Esophagus (tissue), 2 donors: ENCODE measurements at regions not wholly inside any gene's neighbourhood (a gene's known extent, or its start where the extent isn't known, plus 50 kb on each side); places are given as distances from the start of the nearest gene placed in this dataset.

ENCODE experiments used
- H3K27ac ChIP-seq, 2 donors: one replicate each; pipeline ENCODE4 v1.5.1; 2013; ENCODE audit warnings: low read depth in 2 of 2, mild to moderate bottlenecking in 2 of 2, inconsistent platforms in 1 of 2, low read length in 1 of 2, moderate library complexity in 1 of 2
- H3K27me3 ChIP-seq, 2 donors: one replicate each; pipeline ENCODE4 v1.6.1; 2013; ENCODE audit warnings: low read length in 2 of 2, control low read depth in 1 of 2, mild to moderate bottlenecking in 1 of 2; ENCODE audit not compliant: insufficient read depth in 2 of 2, control insufficient read depth in 1 of 2
- H3K36me3 ChIP-seq, 2 donors: one replicate each; pipeline ENCODE4 v1.6.1; 2013; ENCODE audit warnings: low read length in 1 of 2; ENCODE audit not compliant: control insufficient read depth in 2 of 2, insufficient read depth in 2 of 2
- H3K4me1 ChIP-seq, 2 donors: one replicate each; pipeline ENCODE4 v1.6.1; 2013; ENCODE audit warnings: low read length in 1 of 2; ENCODE audit not compliant: control insufficient read depth in 2 of 2, insufficient read depth in 2 of 2
- H3K4me3 ChIP-seq, 2 donors: one replicate each; pipeline ENCODE4 v1.5.1; 2013; ENCODE audit warnings: low read length in 2 of 2, mild to moderate bottlenecking in 2 of 2, low read depth in 1 of 2, moderate library complexity in 1 of 2
- H3K9me3 ChIP-seq, 2 donors: one replicate each; pipeline ENCODE4 v1.6.1; 2013; ENCODE audit warnings: mild to moderate bottlenecking in 2 of 2, low read depth in 1 of 2, low read length in 1 of 2, moderate library complexity in 1 of 2; ENCODE audit not compliant: control insufficient read depth in 2 of 2, insufficient read depth in 1 of 2
- WGBS, 2 donors: extraction: QIAGEN DNeasy Blood & Tissue Kit; methylation state at CpG; one replicate each; pipeline ENCODE4 v1.1.7; 2013; 5-methylcytosine and 5-hydroxymethylcytosine counted together
- donor health status: healthy with polysubstance abuse.
- donor health status: Bipolar disorder and iron deficiency.

GRCh38 chr13:73583331-73583730, 524.5 kb downstream of the KLF5 start:
- Histone ChIP-seq H3K9me3 (no peaks in the 10 kb centered on the region), H3K4me1 (peaks cover 0 to 2% of the 10 kb centered on the region in 2 donors), H3K4me3 (no peak overlapping the region), H3K27ac (no peak overlapping the region), H3K27me3 (no peaks in the 10 kb centered on the region), H3K36me3 (no peaks in the 10 kb centered on the region)
- 71 to 76% methylated on average over 3 of the region's 3 CpGs for WGBS, 2 donors

- Histone ChIP-seq H3K4me1 (peaks cover 0 to 2% of the 10 kb centered on the region in 2 donors), H3K9me3 (no peaks in the 10 kb centered on the region), H3K4me3 (no peak overlapping the region), H3K27ac (no peak overlapping the region), H3K27me3 (no peaks in the 10 kb centered on the region), H3K36me3 (no peaks in the 10 kb centered on the region)
- WGBS, 2 donors, result 90 to 93% methylated on average over 3 of the region's 3 CpGs
Observed at GRCh38 chr13:73580513-73581267, 521.9 kb downstream of the KLF5 start.

GRCh38 chr13:73579574-73580274, 520.9 kb downstream of the KLF5 start:
- H3K4me1 ChIP-seq, result peaks cover 0 to 2% of the 10 kb centered on the region in 2 donors
- WGBS, 2 donors, result 93% methylated on average over 2 of the region's 2 CpGs
- no peaks in the 10 kb centered on the region for H3K9me3 ChIP-seq
- no peaks in the 10 kb centered on the region for H3K27me3 ChIP-seq
- H3K27ac ChIP-seq, result no peak overlapping the region
- H3K4me3 ChIP-seq, result no peak overlapping the region
- no peaks in the 10 kb centered on the region for H3K36me3 ChIP-seq

- Histone ChIP-seq H3K27ac (no peak overlapping the region), H3K9me3 (no peaks in the 10 kb centered on the region), H3K4me3 (no peak overlapping the region), H3K27me3 (no peaks in the 10 kb centered on the region), H3K4me1 (peaks cover 0 to 2% of the 10 kb centered on the region in 2 donors), H3K36me3 (no peaks in the 10 kb centered on the region)
- WGBS, 2 donors, result 64 to 74% methylated on average over 6 of the region's 6 CpGs
Observed at GRCh38 chr13:73578251-73578875, 519.6 kb downstream of the KLF5 start.

GRCh38 chr13:73576291-73576690, 517.5 kb downstream of the KLF5 start:
- Histone ChIP-seq H3K9me3 (no peaks in the 10 kb centered on the region), H3K27me3 (no peaks in the 10 kb centered on the region), H3K4me3 (no peak overlapping the region), H3K27ac (no peak overlapping the region), H3K36me3 (no peaks in the 10 kb centered on the region), H3K4me1 (peaks cover 0 to 2% of the 10 kb centered on the region in 2 donors)
- 83 to 89% methylated on average over 4 of the region's 4 CpGs for WGBS, 2 donors

GRCh38 chr13:73572824-73573223, 514.0 kb downstream of the KLF5 start:
- Histone ChIP-seq H3K4me1 (no peaks in the 10 kb centered on the region), H3K36me3 (no peaks in the 10 kb centered on the region), H3K27ac (no peak overlapping the region), H3K9me3 (no peaks in the 10 kb centered on the region), H3K27me3 (no peaks in the 10 kb centered on the region), H3K4me3 (no peak overlapping the region)
- WGBS, 2 donors, result 52 to 54% methylated on average over 3 of the region's 3 CpGs

- Histone ChIP-seq H3K9me3 (no peaks in the 10 kb centered on the region), H3K36me3 (no peaks in the 10 kb centered on the region), H3K4me3 (no peak overlapping the region), H3K27ac (no peak overlapping the region), H3K27me3 (no peaks in the 10 kb centered on the region), H3K4me1 (no peaks in the 10 kb centered on the region)
- 40 to 63% methylated on average over 1 of the region's 1 CpG for WGBS, 2 donors
Observed at GRCh38 chr13:73571376-73571775, 512.6 kb downstream of the KLF5 start.

- Histone ChIP-seq H3K36me3 (no peaks in the 10 kb centered on the region), H3K27ac (no peak overlapping the region), H3K4me3 (no peak overlapping the region), H3K9me3 (no peaks in the 10 kb centered on the region), H3K27me3 (no peaks in the 10 kb centered on the region), H3K4me1 (no peaks in the 10 kb centered on the region)
- 39 to 45% methylated on average over 4 of the region's 4 CpGs for WGBS, 2 donors
Observed at GRCh38 chr13:73556902-73557301, 498.1 kb downstream of the KLF5 start.

GRCh38 chr13:73556128-73556527, 497.3 kb downstream of the KLF5 start:
- Histone ChIP-seq H3K9me3 (no peaks in the 10 kb centered on the region), H3K4me3 (no peak overlapping the region), H3K27ac (no peak overlapping the region), H3K27me3 (no peaks in the 10 kb centered on the region), H3K36me3 (no peaks in the 10 kb centered on the region), H3K4me1 (no peaks in the 10 kb centered on the region)
- 51 to 63% methylated on average over 2 of the region's 2 CpGs for WGBS, 2 donors
